ENCODE measurements at regions not wholly inside any gene's neighbourhood (a gene's known extent, or its start where the extent isn't known, plus 50 kb on each side); places are given as distances from the start of the nearest gene placed in this dataset.
"Not testable (repeated sequence)": the region's sequence is repeated elsewhere in the genome, so short reads cannot be mapped to it uniquely, and the experiment has no call there.

DNA sequence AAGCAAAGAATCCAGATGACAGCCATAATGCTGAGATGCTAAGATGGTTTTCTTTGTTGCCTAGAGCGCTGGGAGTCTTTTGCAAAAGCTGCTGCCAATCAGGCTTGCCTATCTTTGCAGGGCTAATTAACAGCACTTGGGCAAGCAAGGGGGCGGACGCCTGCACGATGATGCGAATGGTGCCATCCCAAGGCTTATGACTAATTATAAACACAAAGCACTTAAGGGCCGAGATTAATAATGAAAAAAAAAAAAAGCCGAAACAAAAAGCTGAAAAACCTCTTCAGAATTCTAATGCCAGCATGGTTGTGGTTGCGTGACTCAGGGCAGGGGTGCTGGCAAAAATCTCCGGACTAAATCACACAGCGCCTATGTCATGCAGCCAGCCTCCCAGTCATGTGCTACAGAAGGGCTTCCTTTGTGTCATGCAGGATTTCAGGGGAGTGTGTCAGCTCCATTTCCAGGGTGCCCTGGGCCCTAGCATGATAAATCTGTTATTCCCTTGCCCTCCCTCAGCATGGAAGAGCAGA is 185.0 kb upstream of the ANKRD28 start:
- no peaks in the 10 kb centered on the region for H3K27me3 Mint-ChIP-seq
- no peak for DNase-seq
- H3K36me3 Mint-ChIP-seq (ENCODE audit: low read depth): no peaks in the 10 kb centered on the region
- H3K27ac Mint-ChIP-seq: no peak overlapping the region
- ChIA-PET POLR2A (no interaction called here), CTCF (no interaction called here)
- H3K9me3 Mint-ChIP-seq: peaks cover 4% of the 10 kb centered on the region
- intact Hi-C loops (cut with micrococcal nuclease): no loop called here
- no peaks in the 10 kb centered on the region for H3K4me1 Mint-ChIP-seq (ENCODE audit: low read depth)
- TF ChIP-seq, protein P1, sequence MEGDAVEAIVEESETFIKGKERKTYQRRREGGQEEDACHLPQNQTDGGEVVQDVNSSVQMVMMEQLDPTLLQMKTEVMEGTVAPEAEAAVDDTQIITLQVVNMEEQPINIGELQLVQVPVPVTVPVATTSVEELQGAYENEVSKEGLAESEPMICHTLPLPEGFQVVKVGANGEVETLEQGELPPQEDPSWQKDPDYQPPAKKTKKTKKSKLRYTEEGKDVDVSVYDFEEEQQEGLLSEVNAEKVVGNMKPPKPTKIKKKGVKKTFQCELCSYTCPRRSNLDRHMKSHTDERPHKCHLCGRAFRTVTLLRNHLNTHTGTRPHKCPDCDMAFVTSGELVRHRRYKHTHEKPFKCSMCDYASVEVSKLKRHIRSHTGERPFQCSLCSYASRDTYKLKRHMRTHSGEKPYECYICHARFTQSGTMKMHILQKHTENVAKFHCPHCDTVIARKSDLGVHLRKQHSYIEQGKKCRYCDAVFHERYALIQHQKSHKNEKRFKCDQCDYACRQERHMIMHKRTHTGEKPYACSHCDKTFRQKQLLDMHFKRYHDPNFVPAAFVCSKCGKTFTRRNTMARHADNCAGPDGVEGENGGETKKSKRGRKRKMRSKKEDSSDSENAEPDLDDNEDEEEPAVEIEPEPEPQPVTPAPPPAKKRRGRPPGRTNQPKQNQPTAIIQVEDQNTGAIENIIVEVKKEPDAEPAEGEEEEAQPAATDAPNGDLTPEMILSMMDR (IDR thresholded peaks at IDR 0.05): no peak
- no peak overlapping the region for H3K4me3 Mint-ChIP-seq
- no peak for ATAC-seq

DNA sequence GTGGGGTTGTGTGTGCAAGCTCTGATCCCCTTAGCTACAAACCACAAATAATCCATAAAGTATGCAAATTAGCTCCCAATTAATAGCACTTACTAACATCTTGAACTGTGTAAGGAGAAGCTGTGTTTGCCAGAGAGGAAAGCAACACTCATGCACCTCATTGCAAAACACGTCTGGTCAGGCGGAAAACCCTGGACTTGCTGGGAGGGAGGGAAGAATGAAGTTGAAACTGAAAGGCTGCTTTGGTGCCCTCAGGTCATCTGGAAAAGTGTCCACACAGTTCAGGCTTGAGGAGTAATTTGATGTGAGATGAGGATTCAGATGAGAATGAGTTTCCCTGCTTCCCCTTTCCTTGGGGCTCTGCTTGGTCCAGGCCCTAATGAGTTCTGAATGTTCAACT is 185.5 kb upstream of the ANKRD28 start:
- peaks cover 4% of the 10 kb centered on the region for H3K9me3 Mint-ChIP-seq
- ATAC-seq (no peak), DNase-seq (no peak)
- no peaks in the 10 kb centered on the region for H3K27me3 Mint-ChIP-seq
- no peak overlapping the region for H3K4me3 Mint-ChIP-seq
- TF ChIP-seq, protein P1 (IDR thresholded peaks at IDR 0.05): no peak
- H3K27ac Mint-ChIP-seq: no peak overlapping the region
- intact Hi-C loops (cut with micrococcal nuclease): no loop called here
- POLR2A ChIA-PET: no interaction called here
- H3K36me3 Mint-ChIP-seq (ENCODE audit: low read depth): no peaks in the 10 kb centered on the region
- CTCF ChIA-PET: no interaction called here
- no peaks in the 10 kb centered on the region for H3K4me1 Mint-ChIP-seq (ENCODE audit: low read depth)

DNA sequence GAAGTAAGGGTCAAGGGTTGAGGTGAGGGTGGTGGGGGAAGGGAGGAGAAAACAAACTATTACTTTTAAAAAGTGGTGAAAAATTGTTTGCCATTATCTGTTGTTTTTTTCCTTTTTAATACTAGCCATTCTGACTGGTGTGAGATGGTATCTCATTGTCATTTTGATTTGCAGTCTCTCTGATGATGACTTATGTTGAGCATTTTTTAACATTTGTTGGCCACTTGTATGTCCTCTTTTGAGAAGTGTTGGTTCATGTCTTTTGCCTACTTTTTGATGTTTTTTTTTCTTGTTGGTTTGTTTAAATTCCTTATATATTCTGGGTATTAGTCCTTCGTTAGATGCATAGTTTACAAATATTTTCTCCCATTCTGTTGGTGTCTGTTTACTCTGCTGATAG is 185.9 kb upstream of the ANKRD28 start:
- H3K27me3 Mint-ChIP-seq: no peaks in the 10 kb centered on the region
- no peaks in the 10 kb centered on the region for H3K4me1 Mint-ChIP-seq (ENCODE audit: low read depth)
- intact Hi-C loops (cut with micrococcal nuclease): no loop called here
- peaks cover 7% of the 10 kb centered on the region for H3K9me3 Mint-ChIP-seq
- no peak overlapping the region for H3K27ac Mint-ChIP-seq
- ATAC-seq (no peak), DNase-seq (no peak)
- ChIA-PET POLR2A (no interaction called here), CTCF (no interaction called here)
- no peak overlapping the region for H3K4me3 Mint-ChIP-seq
- no peaks in the 10 kb centered on the region for H3K36me3 Mint-ChIP-seq (ENCODE audit: low read depth)
- TF ChIP-seq, protein P1 (IDR thresholded peaks at IDR 0.05): no peak

- H3K4me1 Mint-ChIP-seq (ENCODE audit: low read depth): no peaks in the 10 kb centered on the region
- no peak overlapping the region for H3K4me3 Mint-ChIP-seq
Observed at GRCh38 chr3:15989419-15989818, 185.1 kb upstream of the GALNT15 start.

GRCh38 chr3:15993660-15994059 is 180.8 kb upstream of the GALNT15 start:
- H3K27me3 Mint-ChIP-seq; H3K4me1 Mint-ChIP-seq (ENCODE audit: low read depth); H3K9me3 Mint-ChIP-seq; H3K4me3 Mint-ChIP-seq; ATAC-seq; H3K36me3 Mint-ChIP-seq (ENCODE audit: low read depth); intact Hi-C loops (cut with micrococcal nuclease); DNase-seq; H3K27ac Mint-ChIP-seq; CTCF ChIA-PET; POLR2A ChIA-PET: not testable (repeated sequence)

More at GRCh38 chr3:15989419-15989818, 185.1 kb upstream of the GALNT15 start:
- ATAC-seq: no peak
- no peaks in the 10 kb centered on the region for H3K36me3 Mint-ChIP-seq (ENCODE audit: low read depth)
- POLR2A ChIA-PET: no interaction called here
- TF ChIP-seq, protein P1 (IDR thresholded peaks at IDR 0.05): no peak
- no peak for DNase-seq
- peaks cover 13% of the 10 kb centered on the region for H3K9me3 Mint-ChIP-seq
- CTCF ChIA-PET: interaction anchor here (0.9 to 1.4 kb wide), 2 partner anchors 14 to 60 kb away, joined by 3 read pairs; no protein-coding TSS in a partner anchor
- no peak overlapping the region for H3K27ac Mint-ChIP-seq
- H3K27me3 Mint-ChIP-seq: no peaks in the 10 kb centered on the region
- intact Hi-C loops (cut with micrococcal nuclease): no loop called here

DNA sequence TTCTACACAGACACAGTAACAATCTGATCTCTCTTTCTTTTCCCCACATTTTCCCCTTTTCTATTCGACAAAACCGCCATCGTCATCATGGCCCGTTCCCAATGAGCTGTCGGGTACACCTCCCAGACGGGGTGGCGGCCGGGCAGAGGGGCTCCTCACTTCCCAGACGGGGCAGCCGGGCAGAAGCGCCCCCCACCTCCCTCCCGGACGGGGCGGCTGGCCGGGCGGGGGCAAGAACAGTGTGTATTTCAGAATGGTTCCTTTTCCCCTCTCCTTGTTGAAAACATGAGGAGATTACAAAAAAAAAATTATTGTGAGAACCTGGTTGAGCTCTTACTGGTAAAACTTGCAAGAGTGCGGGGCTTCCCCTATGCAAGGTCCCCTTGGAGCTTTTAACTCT is 178.0 kb upstream of the GALNT15 start:
- H3K27ac Mint-ChIP-seq; H3K4me3 Mint-ChIP-seq; CTCF ChIA-PET; H3K4me1 Mint-ChIP-seq (ENCODE audit: low read depth); POLR2A ChIA-PET; H3K9me3 Mint-ChIP-seq; ATAC-seq; DNase-seq; H3K36me3 Mint-ChIP-seq (ENCODE audit: low read depth); H3K27me3 Mint-ChIP-seq; intact Hi-C loops (cut with micrococcal nuclease): not testable (repeated sequence)
